ENCODE measurements at regions not wholly inside any gene's neighbourhood (a gene's known extent, or its start where the extent isn't known, plus 50 kb on each side); places are given as distances from the start of the nearest gene placed in this dataset.
A peak's percentile ranks its signal among the peaks of the same experiment; 100 is the strongest.

- Histone ChIP-seq H3K4me1 (ENCODE audit: control insufficient read depth in 1 of 2, insufficient read depth in 2 of 2, low read depth in 1 of 2, low read length in 1 of 2) (no peaks in the 10 kb centered on the region; a peak in 1 of 4 replicates), H3K9me3 (0 out of 2 replicates have a peak, but pooled peaks cover 14% of the 10 kb centered on the region), H3K27ac (ENCODE audit: low read depth in 2 of 2, low read length in 1 of 2) (peak overlapping the region in 1 of 2 experiments; percentile 28; a peak in 1 of 4 replicates), H3K9ac (no peak overlapping the region), H2AFZ (ENCODE audit: low read depth) (no peak overlapping the region; the same call in 1 of the 2 replicates), H3K79me2 (ENCODE audit: insufficient read depth) (no peaks in the 10 kb centered on the region), H3K9me2 (no peaks in the 10 kb centered on the region; the same call in 1 of the 2 replicates), H4K20me1 (ENCODE audit: insufficient read depth) (no peaks in the 10 kb centered on the region), H3F3A (replicated peaks; ENCODE audit: insufficient read depth) (no peaks in the 10 kb centered on the region), H3K4me2 (no peak overlapping the region), H3K36me3 (replicated peaks in 1 of 2; ENCODE audit: control insufficient read depth in 1 of 2, insufficient read depth in 2 of 2, low read length in 1 of 2) (no peaks in the 10 kb centered on the region), H3K27me3 (ENCODE audit: insufficient read depth) (no peaks in the 10 kb centered on the region), H3K4me3 (ENCODE audit: low read depth in 2 of 2, low read length in 1 of 2) (no peak overlapping the region)
- TF ChIP-seq SIN3A (IDR thresholded peaks at IDR 0.05; ENCODE audit: borderline replicate concordance, low read depth, low read length) (no peak), FOSL2 (IDR thresholded peaks at IDR 0.05; ENCODE audit: borderline replicate concordance, low read depth) (no peak), GABPA (IDR thresholded peaks at IDR 0.05; ENCODE audit: low read depth) (no peak), IRF3 (IDR thresholded peaks at IDR 0.05; ENCODE audit: low read depth, low read length) (no peak), YY1 (IDR thresholded peaks at IDR 0.05; ENCODE audit: low read depth) (no peak), MEF2A (IDR thresholded peaks at IDR 0.05; ENCODE audit: borderline replicate concordance, low read depth) (no peak), NRF1 (IDR thresholded peaks at IDR 0.05; ENCODE audit: low read depth, low read length) (no peak), SMC3 (IDR thresholded peaks at IDR 0.05; ENCODE audit: low read depth, low read length) (no peak), TCF12 (IDR thresholded peaks at IDR 0.05) (no peak)
- DNase-seq, result no peak
- ChIA-PET POLR2A (no interaction called here), CTCF (no interaction called here)
- 42% methylated on average over 2 of the region's 2 CpGs for WGBS (ENCODE audit: low lambda C conversion rate)
Observed at GRCh38 chr12:28114488-28114887, 75.8 kb upstream of the CCDC91 start.

GRCh38 chr12:28121433-28121832, 68.8 kb upstream of the CCDC91 start:
- Histone ChIP-seq H3F3A (replicated peaks; ENCODE audit: insufficient read depth) (peaks cover 7% of the 10 kb centered on the region), H3K4me1 (ENCODE audit: control insufficient read depth in 1 of 2, insufficient read depth in 2 of 2, low read depth in 1 of 2, low read length in 1 of 2) (peaks cover 0 to 4% of the 10 kb centered on the region in 2 experiments; a peak in 1 of 4 replicates), H3K9ac (no peak overlapping the region), H3K27ac (ENCODE audit: low read depth in 2 of 2, low read length in 1 of 2) (no peak overlapping the region), H4K20me1 (ENCODE audit: insufficient read depth) (no peaks in the 10 kb centered on the region), H3K36me3 (replicated peaks in 1 of 2; ENCODE audit: control insufficient read depth in 1 of 2, insufficient read depth in 2 of 2, low read length in 1 of 2) (no peaks in the 10 kb centered on the region), H3K4me3 (ENCODE audit: low read depth in 2 of 2, low read length in 1 of 2) (no peak overlapping the region), H3K4me2 (no peak overlapping the region), H3K9me3 (no peaks in the 10 kb centered on the region), H3K9me2 (no peaks in the 10 kb centered on the region), H3K79me2 (ENCODE audit: insufficient read depth) (no peaks in the 10 kb centered on the region), H2AFZ (ENCODE audit: low read depth) (no peak overlapping the region), H3K27me3 (ENCODE audit: insufficient read depth) (no peaks in the 10 kb centered on the region)
- ChIA-PET CTCF (no interaction called here), POLR2A (no interaction called here)
- TF ChIP-seq FOXM1 (IDR thresholded peaks at IDR 0.05; ENCODE audit: low read depth), result no peak
- no peak for TF ChIP-seq GABPA (IDR thresholded peaks at IDR 0.05; ENCODE audit: low read depth)
- TF ChIP-seq POLR2AphosphoS5 (IDR thresholded peaks at IDR 0.05; ENCODE audit: low read depth, low read length), result no peak
- no peak for TF ChIP-seq CHD2 (IDR thresholded peaks at IDR 0.05; ENCODE audit: low read length, partially characterized antibody)
- no peak for TF ChIP-seq TAF1 (IDR thresholded peaks at IDR 0.05; ENCODE audit: borderline replicate concordance, low read depth, low read length)
- no peak for TF ChIP-seq IRF3 (IDR thresholded peaks at IDR 0.05; ENCODE audit: low read depth, low read length)
- TF ChIP-seq USF2 (IDR thresholded peaks at IDR 0.05; ENCODE audit: borderline replicate concordance, low read depth, low read length), result no peak
- no peak for TF ChIP-seq PBX3 (IDR thresholded peaks at IDR 0.05)
- no peak for TF ChIP-seq NFIC (IDR thresholded peaks at IDR 0.05; ENCODE audit: borderline replicate concordance)
- WGBS (ENCODE audit: low lambda C conversion rate), result 72% methylated on average over 1 of the region's 1 CpG
- DNase-seq, result no peak
